Peyer's patch (tissue), 4 donors: ENCODE measurements at regions not wholly inside any gene's neighbourhood (a gene's known extent, or its start where the extent isn't known, plus 50 kb on each side); places are given as distances from the start of the nearest gene placed in this dataset.

Experiments
- DNase-seq, 3 donors: peaks; one replicate each; pipeline ENCODE4 v3.0.0-alpha.2; 2017 to 2019
- H3K27ac ChIP-seq, 4 donors: fragments of 200-600 bp; sonication (generic); one replicate each; pipeline ENCODE4 v1.5.1; 2016 to 2019
- H3K27me3 ChIP-seq, 2 donors: fragments of 200-600 bp; sonication (generic); one replicate each; pipeline ENCODE4 v1.5.1; 2019
- H3K36me3 ChIP-seq, 3 donors: fragments of 200-600 bp; sonication (generic); one replicate each; pipeline ENCODE4 v1.5.1; 2016 to 2019
- H3K4me1 ChIP-seq, 4 donors: fragments of 200-600 bp; sonication (generic); one replicate each; pipeline ENCODE4 v1.5.1; 2016 to 2019
- H3K4me3 ChIP-seq, 4 donors: fragments of 200-600 bp; sonication (generic); 1 replicate in 3 of 4; 2 replicates in 1 of 4; pipeline ENCODE4 v1.5.1; 2016 to 2019; ENCODE audit warnings: mild to moderate bottlenecking in 1 of 4
- H3K9me3 ChIP-seq, 4 donors: fragments of 200-600 bp; sonication (generic); one replicate each; pipeline ENCODE4 v1.5.1; 2016 to 2019; ENCODE audit warnings: mild to moderate bottlenecking in 1 of 4
- CTCF ChIP-seq, 6 experiments: fragments of 450-650 bp in 4 of 6; fragments of 200-600 bp in 2 of 6; sonication (generic) in 1 of 6; IDR thresholded peaks; one replicate each; pipeline ENCODE4 v1.5.1; 2017 to 2019; ENCODE audit warnings: antibody characterized with exemption in 6 of 6, mild to moderate bottlenecking in 3 of 6, moderate library complexity in 1 of 6
- POLR2A ChIP-seq, 2 donors: fragments of 450-650 bp; IDR thresholded peaks; one replicate each; pipeline ENCODE4 v1.5.1; 2017; ENCODE audit warnings: antibody characterized with exemption in 2 of 2, mild to moderate bottlenecking in 2 of 2, moderate library complexity in 2 of 2

GRCh38 chr7:9204571-9204970, 771.2 kb downstream of the NXPH1 start:
- no peaks in the 10 kb centered on the region for H3K9me3 ChIP-seq
- no peaks in the 10 kb centered on the region for H3K36me3 ChIP-seq
- H3K4me3 ChIP-seq, result no peak overlapping the region
- no peaks in the 10 kb centered on the region for H3K27me3 ChIP-seq
- H3K27ac ChIP-seq, result no peak overlapping the region
- no peak for DNase-seq
- H3K4me1 ChIP-seq, result no peaks in the 10 kb centered on the region
- TF ChIP-seq POLR2A (IDR thresholded peaks at IDR 0.05) (no peak), CTCF (IDR thresholded peaks at IDR 0.05) (no peak)

GRCh38 chr7:9210114-9210513, 776.7 kb downstream of the NXPH1 start:
- no peak overlapping the region for H3K27ac ChIP-seq
- no peaks in the 10 kb centered on the region for H3K27me3 ChIP-seq
- TF ChIP-seq POLR2A (IDR thresholded peaks at IDR 0.05) (no peak), CTCF (IDR thresholded peaks at IDR 0.05) (no peak)
- H3K36me3 ChIP-seq, result no peaks in the 10 kb centered on the region
- H3K9me3 ChIP-seq, result no peaks in the 10 kb centered on the region
- DNase-seq, result no peak
- H3K4me1 ChIP-seq, result no peaks in the 10 kb centered on the region
- no peak overlapping the region for H3K4me3 ChIP-seq

- no peaks in the 10 kb centered on the region for H3K4me1 ChIP-seq
- no peaks in the 10 kb centered on the region for H3K27me3 ChIP-seq
- H3K36me3 ChIP-seq, result no peaks in the 10 kb centered on the region
- TF ChIP-seq CTCF (IDR thresholded peaks at IDR 0.05) (no peak), POLR2A (IDR thresholded peaks at IDR 0.05) (no peak)
- H3K9me3 ChIP-seq, result no peaks in the 10 kb centered on the region
- no peak overlapping the region for H3K4me3 ChIP-seq
- DNase-seq, result no peak
- H3K27ac ChIP-seq, result no peak overlapping the region
Observed at GRCh38 chr7:9217204-9217603, 783.8 kb downstream of the NXPH1 start.

GRCh38 chr7:9226500-9226899, 793.1 kb downstream of the NXPH1 start:
- H3K36me3 ChIP-seq, result no peaks in the 10 kb centered on the region
- no peaks in the 10 kb centered on the region for H3K4me1 ChIP-seq
- H3K4me3 ChIP-seq, result no peak overlapping the region
- peaks cover 0 to 4% (median 0%) of the 10 kb centered on the region in 4 donors for H3K9me3 ChIP-seq
- H3K27ac ChIP-seq, result no peak overlapping the region
- no peak for TF ChIP-seq POLR2A (IDR thresholded peaks at IDR 0.05)
- DNase-seq, result no peak
- H3K27me3 ChIP-seq, result no peaks in the 10 kb centered on the region

GRCh38 chr7:9231630-9232121, 798.3 kb downstream of the NXPH1 start:
- no peak overlapping the region for H3K4me3 ChIP-seq
- no peaks in the 10 kb centered on the region for H3K36me3 ChIP-seq
- H3K27ac ChIP-seq, result no peak overlapping the region
- no peak for DNase-seq
- H3K4me1 ChIP-seq, result no peaks in the 10 kb centered on the region
- H3K9me3 ChIP-seq, result no peaks in the 10 kb centered on the region
- no peaks in the 10 kb centered on the region for H3K27me3 ChIP-seq
- no peak for TF ChIP-seq CTCF (IDR thresholded peaks at IDR 0.05)
- no peak for TF ChIP-seq POLR2A (IDR thresholded peaks at IDR 0.05)

GRCh38 chr7:9240001-9240400, 806.6 kb downstream of the NXPH1 start:
- no peaks in the 10 kb centered on the region for H3K9me3 ChIP-seq
- H3K27ac ChIP-seq, result no peak overlapping the region
- no peaks in the 10 kb centered on the region for H3K36me3 ChIP-seq
- DNase-seq, result no peak
- no peak overlapping the region for H3K4me3 ChIP-seq
- H3K4me1 ChIP-seq, result no peaks in the 10 kb centered on the region
- no peaks in the 10 kb centered on the region for H3K27me3 ChIP-seq
- TF ChIP-seq POLR2A (IDR thresholded peaks at IDR 0.05), result no peak
- no peak for TF ChIP-seq CTCF (IDR thresholded peaks at IDR 0.05)
